DOHH2 (cell line): ENCODE measurements at regions not wholly inside any gene's neighbourhood (a gene's known extent, or its start where the extent isn't known, plus 50 kb on each side); places are given as distances from the start of the nearest gene placed in this dataset.

Experiments used
- H3F3A ChIP-seq: fragments of 200-600 bp; sonication (generic), shearing (Covaris generic); 2 replicates; pipeline ENCODE4 v1.6.0; 2016; ENCODE audit warnings: antibody characterized with exemption, mild to moderate bottlenecking; ENCODE audit not compliant: control insufficient read depth, insufficient read depth
- H3K27ac ChIP-seq: fragments of 200-600 bp; sonication (generic); 2 replicates; pipeline ENCODE4 v1.5.1; 2014; ENCODE audit warnings: low read depth, mild to moderate bottlenecking, low read length, moderate library complexity
- H3K27me3 ChIP-seq: fragments of 200-600 bp; sonication (generic); 2 replicates; pipeline ENCODE4 v1.6.1; 2014; ENCODE audit warnings: mild to moderate bottlenecking, low read length, mixed read lengths; ENCODE audit not compliant: control insufficient read depth
- H3K36me3 ChIP-seq: fragments of 200-600 bp; sonication (generic); 2 replicates; pipeline ENCODE4 v1.6.1; 2014; ENCODE audit warnings: mild to moderate bottlenecking, low read length, moderate library complexity, mixed read lengths; ENCODE audit not compliant: control insufficient read depth
- H3K4me1 ChIP-seq: fragments of 200-600 bp; sonication (generic); 2 replicates; pipeline ENCODE4 v1.6.1; 2014; ENCODE audit warnings: mild to moderate bottlenecking, low read length, mixed read lengths; ENCODE audit not compliant: control insufficient read depth
- H3K4me2 ChIP-seq: fragments of 200-600 bp; sonication (generic); 2 replicates; pipeline ENCODE4 v1.6.0; 2014; ENCODE audit warnings: mild to moderate bottlenecking, low read length, moderate library complexity
- H3K4me3 ChIP-seq: fragments of 200-600 bp; sonication (generic); 2 replicates; pipeline ENCODE4 v1.5.1; 2014; ENCODE audit warnings: mild to moderate bottlenecking, low read length, mixed read lengths
- H3K79me2 ChIP-seq: fragments of 200-600 bp; sonication (generic); 2 replicates; pipeline ENCODE4 v1.6.1; 2014; ENCODE audit warnings: mild to moderate bottlenecking, low read length, mixed read lengths; ENCODE audit not compliant: control insufficient read depth
- H3K9me2 ChIP-seq: fragments of 200-600 bp; sonication (generic); replicated peaks from 2 replicates; pipeline ENCODE4 v1.6.1; 2014; ENCODE audit warnings: mild to moderate bottlenecking, low read length, mixed read lengths; ENCODE audit not compliant: control insufficient read depth
- H3K9me3 ChIP-seq: fragments of 200-600 bp; sonication (generic); 2 replicates; pipeline ENCODE4 v1.6.1; 2014; ENCODE audit warnings: antibody characterized with exemption, low read length, mixed read lengths; ENCODE audit not compliant: control insufficient read depth, insufficient read depth
- H4K20me1 ChIP-seq: fragments of 200-600 bp; sonication (generic); 2 replicates; pipeline ENCODE4 v1.6.0; 2014; ENCODE audit warnings: low read depth, mild to moderate bottlenecking, antibody characterized with exemption, low read length, moderate library complexity; ENCODE audit not compliant: control insufficient read depth, insufficient read depth
- CTCF ChIP-seq: fragments of 200-600 bp; sonication (generic); IDR thresholded peaks from one replicate; pipeline ENCODE4 v1.5.1; 2014; ENCODE audit warnings: antibody characterized with exemption, mild to moderate bottlenecking, low read depth, low read length; ENCODE audit not compliant: poor library complexity, severe bottlenecking
- EZH2phosphoT487 ChIP-seq: fragments of 200-600 bp; sonication (generic); IDR thresholded peaks from 2 replicates; pipeline ENCODE4 v1.6.1; 2017; ENCODE audit warnings: borderline replicate concordance, mild to moderate bottlenecking, antibody characterized with exemption, low read length, moderate library complexity, mixed read lengths

DNA sequence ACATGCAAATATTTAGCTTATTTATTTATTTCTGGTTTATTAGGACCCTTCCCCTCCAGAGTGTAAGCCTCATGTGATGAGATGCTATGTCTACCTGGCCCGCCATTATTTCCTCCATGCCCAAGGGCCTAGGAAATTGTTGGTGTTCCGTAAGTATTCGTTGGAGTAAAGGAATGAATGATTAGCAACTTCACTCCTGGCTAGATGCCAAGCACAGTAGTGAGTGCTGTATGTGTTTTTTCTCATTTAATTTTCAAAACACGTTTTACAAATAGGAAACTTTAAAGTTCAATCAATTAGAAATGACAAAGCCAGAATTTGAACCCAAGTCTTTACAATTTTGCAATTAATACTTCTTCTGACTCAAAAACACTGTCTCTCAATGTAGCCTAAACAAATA, 253.8 kb downstream of the BCAT1 start:
- H3K4me1 ChIP-seq, result no peaks in the 10 kb centered on the region
- no peaks in the 10 kb centered on the region for H3K79me2 ChIP-seq
- no peak overlapping the region for H3K27ac ChIP-seq
- H3K9me2 ChIP-seq, result no peaks in the 10 kb centered on the region
- H4K20me1 ChIP-seq, result no peaks in the 10 kb centered on the region
- no peaks in the 10 kb centered on the region for H3K9me3 ChIP-seq
- H3K27me3 ChIP-seq, result no peaks in the 10 kb centered on the region
- H3K36me3 ChIP-seq, result no peaks in the 10 kb centered on the region
- H3K4me3 ChIP-seq, result no peak overlapping the region
- H3F3A ChIP-seq, result no peaks in the 10 kb centered on the region
- H3K4me2 ChIP-seq, result no peak overlapping the region
- no peak for TF ChIP-seq CTCF
- TF ChIP-seq EZH2phosphoT487, result no peak

GRCh38 chr12:24688601-24689000, 260.3 kb downstream of the BCAT1 start:
- no peak for TF ChIP-seq EZH2phosphoT487
- no peak for TF ChIP-seq CTCF
- Histone ChIP-seq H3K79me2 (no peaks in the 10 kb centered on the region), H3K36me3 (no peaks in the 10 kb centered on the region), H3F3A (no peaks in the 10 kb centered on the region), H3K27me3 (no peaks in the 10 kb centered on the region), H3K4me3 (no peak overlapping the region), H3K4me1 (no peaks in the 10 kb centered on the region), H3K4me2 (no peak overlapping the region), H4K20me1 (no peaks in the 10 kb centered on the region), H3K9me2 (no peaks in the 10 kb centered on the region), H3K9me3 (no peaks in the 10 kb centered on the region), H3K27ac (no peak overlapping the region)

GRCh38 chr12:24681570-24681969, 267.3 kb downstream of the BCAT1 start:
- Histone ChIP-seq H3K9me3 (no peaks in the 10 kb centered on the region), H3K4me3 (no peak overlapping the region), H4K20me1 (no peaks in the 10 kb centered on the region), H3K9me2 (no peaks in the 10 kb centered on the region), H3K79me2 (no peaks in the 10 kb centered on the region), H3K4me1 (no peaks in the 10 kb centered on the region), H3K27ac (no peak overlapping the region), H3K36me3 (no peaks in the 10 kb centered on the region), H3K27me3 (peaks cover 7% of the 10 kb centered on the region), H3F3A (no peaks in the 10 kb centered on the region), H3K4me2 (no peak overlapping the region)
- TF ChIP-seq EZH2phosphoT487 (no peak), CTCF (no peak)

DNA sequence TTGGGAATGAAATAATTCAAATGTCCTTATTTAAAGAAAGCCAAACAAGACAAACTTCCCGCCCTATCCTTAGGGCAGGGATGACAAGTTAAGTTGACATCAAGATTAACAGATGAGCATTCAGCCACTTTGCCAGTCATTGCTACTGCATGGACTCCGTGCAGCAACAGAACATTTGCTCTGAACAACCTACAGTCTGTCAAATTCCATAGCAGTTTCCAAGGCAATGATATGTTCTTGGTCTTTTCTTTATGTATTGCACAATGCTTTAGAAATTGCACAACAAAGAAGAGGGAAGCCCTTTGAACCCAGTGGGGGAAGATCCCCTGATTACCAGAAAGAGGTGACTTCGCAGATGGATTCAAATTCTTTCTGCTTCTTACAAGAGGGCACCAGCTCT, 269.8 kb downstream of the BCAT1 start:
- H3K27me3 ChIP-seq, result peaks cover 7% of the 10 kb centered on the region
- no peaks in the 10 kb centered on the region for H3K9me3 ChIP-seq
- no peak for TF ChIP-seq EZH2phosphoT487
- TF ChIP-seq CTCF, result no peak
- H3K9me2 ChIP-seq, result no peaks in the 10 kb centered on the region
- H3K4me3 ChIP-seq, result no peak overlapping the region
- no peak overlapping the region for H3K27ac ChIP-seq
- no peak overlapping the region for H3K4me2 ChIP-seq
- H3K4me1 ChIP-seq, result no peaks in the 10 kb centered on the region
- H3K79me2 ChIP-seq, result no peaks in the 10 kb centered on the region
- H4K20me1 ChIP-seq, result no peaks in the 10 kb centered on the region
- no peaks in the 10 kb centered on the region for H3F3A ChIP-seq
- no peaks in the 10 kb centered on the region for H3K36me3 ChIP-seq
